ELF-1 (cell line): ENCODE measurements at regions not wholly inside any gene's neighbourhood (a gene's known extent, or its start where the extent isn't known, plus 50 kb on each side); places are given as distances from the start of the nearest gene placed in this dataset.
"Not testable (repeated sequence)": the region's sequence is repeated elsewhere in the genome, so short reads cannot be mapped to it uniquely, and the experiment has no call there.

ENCODE experiments used
- DNase-seq: peaks from one replicate; pipeline ENCODE4 v3.0.0-alpha.2; 2016; ENCODE audit warnings: low read depth, low spot score

DNA sequence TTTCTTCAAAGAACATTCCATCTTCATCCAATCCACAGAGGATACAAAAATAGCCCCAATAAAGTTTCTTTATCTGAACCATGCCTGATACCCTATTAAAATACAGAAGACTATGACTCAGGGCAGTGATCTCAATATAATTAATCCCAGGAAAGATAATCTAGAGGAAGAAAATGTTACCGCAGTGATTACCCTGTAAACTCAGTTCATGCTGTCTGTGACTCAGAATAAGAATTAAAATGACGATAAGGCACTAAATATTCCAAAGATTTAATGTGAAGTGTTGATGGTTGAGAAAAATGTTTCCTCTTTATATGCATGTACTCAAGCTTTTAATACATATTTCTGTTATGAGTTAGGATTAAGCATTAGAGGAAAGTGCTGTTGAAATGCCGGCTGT is 88.6 kb upstream of the LYPLAL1 start:
- no peak for DNase-seq

DNA sequence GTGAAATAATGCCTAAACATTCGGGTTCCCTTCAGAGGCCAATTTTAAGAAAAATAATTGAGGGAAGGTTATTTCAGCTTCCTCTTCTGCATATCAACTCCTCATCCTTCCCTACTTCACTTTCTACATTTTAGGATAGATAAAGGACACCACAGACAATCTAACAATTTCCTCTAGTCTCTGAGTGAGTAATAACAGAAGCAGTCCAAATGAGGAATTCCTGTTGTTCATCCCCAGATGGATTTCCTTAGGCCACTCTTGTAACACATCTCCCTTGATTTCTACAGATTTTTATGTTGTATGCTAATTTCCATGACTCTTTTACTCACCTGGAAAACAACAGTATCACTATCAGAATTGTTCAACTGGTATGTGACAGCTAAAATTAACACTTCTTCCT is 87.7 kb upstream of the LYPLAL1 start:
- no peak for DNase-seq

DNA sequence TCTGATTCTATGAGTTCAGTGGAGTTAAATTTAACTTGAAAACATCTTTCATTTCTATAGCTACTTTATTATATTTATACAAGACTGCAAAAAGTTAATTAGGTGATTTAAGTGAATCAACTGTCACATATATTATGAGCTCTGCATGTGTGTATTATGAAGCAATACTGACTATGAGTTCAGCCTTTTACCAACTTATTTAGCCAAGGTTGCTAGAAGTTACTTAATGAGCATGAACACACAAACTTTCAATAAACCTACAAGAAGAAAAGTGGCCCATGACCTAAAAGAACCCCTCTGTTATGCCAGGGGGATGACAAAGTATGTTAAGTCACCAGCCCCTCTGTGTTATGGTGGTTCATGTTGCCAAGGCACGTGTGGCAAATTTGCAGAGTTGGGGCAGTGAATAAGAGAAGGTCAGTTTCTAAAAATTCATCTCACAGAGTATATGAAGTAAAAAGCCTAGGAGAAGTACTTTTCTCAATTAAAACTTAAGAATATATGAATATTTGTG is 86.7 kb upstream of the LYPLAL1 start:
- DNase-seq = no peak

- DNase-seq = no peak
These were observed 84.7 kb upstream of the LYPLAL1 start for GRCh38 chr1:219088778-219089557.

- DNase-seq = no peak
These were observed 83.1 kb upstream of the LYPLAL1 start for GRCh38 chr1:219090607-219091006.

DNA sequence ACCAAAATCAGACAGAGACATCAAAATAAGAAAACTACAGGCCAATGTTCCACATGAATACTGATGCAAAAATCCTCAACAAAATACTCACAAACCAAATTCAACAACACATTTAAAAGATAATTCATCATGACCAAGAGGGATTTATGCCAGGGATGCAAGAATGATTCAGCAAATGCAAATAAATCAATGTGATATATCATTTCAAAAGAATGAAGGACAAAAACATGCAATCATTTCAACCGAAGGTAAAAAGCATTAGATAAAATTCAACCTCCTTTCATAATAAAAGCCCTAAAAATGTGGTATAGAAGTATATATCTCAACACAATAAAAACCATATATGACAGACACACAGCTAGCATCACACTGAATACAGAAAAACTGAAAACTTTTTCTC is 81.5 kb upstream of the LYPLAL1 start:
- no peak for DNase-seq

DNA sequence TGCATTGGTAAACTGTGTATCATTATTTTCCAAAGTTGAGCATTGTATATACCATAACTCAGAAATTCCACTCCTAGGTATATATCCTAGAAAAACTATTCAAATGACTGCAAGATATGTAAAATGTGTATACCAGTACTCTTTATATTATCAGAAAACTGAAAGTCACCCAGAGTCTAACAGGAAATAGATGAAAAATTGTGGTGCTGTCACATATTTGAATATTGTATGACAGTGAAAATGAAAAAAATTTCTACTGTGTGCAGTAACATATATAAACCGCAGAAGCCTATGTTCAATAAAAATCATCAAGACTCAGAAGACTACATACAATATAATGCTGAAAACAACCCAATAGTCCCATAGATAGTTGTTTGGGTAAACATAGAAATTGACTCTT is 74.4 kb upstream of the LYPLAL1 start:
- no peak for DNase-seq

GRCh38 chr1:219100059-219100458 is 73.6 kb upstream of the LYPLAL1 start:
- no peak for DNase-seq

- not testable (repeated sequence) for DNase-seq
These were observed 71.2 kb upstream of the LYPLAL1 start for GRCh38 chr1:219102466-219102865.

- no peak for DNase-seq
These were observed 67.8 kb upstream of the LYPLAL1 start for GRCh38 chr1:219105893-219106292.

DNA sequence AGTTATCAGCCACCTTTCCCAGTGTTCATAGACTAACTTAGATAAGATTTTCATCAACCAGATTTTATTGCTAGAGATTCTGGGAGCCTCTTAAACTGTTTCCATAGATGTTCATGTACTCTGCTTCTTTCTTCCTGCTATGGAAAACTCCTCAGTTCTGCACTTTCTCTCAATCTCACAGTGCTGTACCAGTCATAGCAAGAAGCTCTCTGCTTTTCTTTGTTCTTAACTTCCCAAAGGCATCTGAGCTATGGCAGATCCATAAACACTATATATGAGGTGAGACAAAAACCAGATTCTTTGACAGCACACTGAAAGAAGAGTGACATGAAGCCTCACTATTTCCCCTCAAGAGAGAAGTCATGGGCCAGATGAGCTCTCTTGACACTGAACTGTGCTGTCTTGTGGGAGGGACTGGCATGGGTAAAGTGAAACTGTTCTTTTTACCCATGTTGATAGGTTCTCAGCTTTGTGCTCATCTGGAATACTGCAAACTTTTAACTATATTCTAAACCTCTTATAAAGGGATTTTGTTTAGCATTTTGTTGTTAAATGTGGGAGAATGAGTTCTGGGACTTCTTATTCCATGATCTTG is 64.2 kb upstream of the LYPLAL1 start:
- DNase-seq = no peak

GRCh38 chr1:219113261-219113660 is 60.4 kb upstream of the LYPLAL1 start:
- DNase-seq = no peak

DNA sequence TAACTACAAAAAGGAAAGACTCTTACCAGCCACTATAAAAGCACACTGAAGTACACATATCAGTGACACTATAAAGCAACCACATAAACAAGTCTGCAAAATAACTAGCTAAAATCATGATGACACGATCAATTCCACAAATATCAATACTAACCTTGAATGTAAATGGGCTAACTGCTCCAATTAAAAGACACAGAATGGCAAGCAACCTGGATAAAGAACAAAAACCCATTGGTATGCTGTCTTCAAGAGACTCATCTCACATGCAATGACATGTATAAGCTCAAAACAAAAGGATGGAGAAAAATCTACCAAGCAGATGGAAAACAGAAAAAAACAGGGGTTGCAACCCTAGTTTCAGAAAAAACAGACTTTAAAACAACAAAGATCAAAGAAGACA is 59.7 kb upstream of the LYPLAL1 start:
- DNase-seq = no peak

DNA sequence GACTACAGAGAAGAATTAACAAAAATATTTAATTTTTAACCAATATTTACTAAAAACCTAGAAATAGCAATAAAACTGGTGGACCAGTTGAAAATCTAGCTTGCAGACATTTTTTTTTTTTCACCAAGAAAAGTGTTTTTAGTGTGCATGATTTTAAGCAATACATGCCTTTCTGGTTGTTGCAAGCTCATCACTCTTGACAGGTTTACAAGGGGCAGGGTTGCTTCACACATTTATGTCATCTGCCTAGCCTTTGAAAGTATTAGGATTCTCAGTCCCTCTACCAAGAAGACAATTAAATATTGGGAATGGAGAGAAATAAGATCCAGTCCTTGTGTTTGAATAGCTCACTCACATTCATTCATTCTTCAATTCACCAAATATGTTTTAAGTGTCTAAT is 53.8 kb upstream of the LYPLAL1 start:
- no peak for DNase-seq

DNA sequence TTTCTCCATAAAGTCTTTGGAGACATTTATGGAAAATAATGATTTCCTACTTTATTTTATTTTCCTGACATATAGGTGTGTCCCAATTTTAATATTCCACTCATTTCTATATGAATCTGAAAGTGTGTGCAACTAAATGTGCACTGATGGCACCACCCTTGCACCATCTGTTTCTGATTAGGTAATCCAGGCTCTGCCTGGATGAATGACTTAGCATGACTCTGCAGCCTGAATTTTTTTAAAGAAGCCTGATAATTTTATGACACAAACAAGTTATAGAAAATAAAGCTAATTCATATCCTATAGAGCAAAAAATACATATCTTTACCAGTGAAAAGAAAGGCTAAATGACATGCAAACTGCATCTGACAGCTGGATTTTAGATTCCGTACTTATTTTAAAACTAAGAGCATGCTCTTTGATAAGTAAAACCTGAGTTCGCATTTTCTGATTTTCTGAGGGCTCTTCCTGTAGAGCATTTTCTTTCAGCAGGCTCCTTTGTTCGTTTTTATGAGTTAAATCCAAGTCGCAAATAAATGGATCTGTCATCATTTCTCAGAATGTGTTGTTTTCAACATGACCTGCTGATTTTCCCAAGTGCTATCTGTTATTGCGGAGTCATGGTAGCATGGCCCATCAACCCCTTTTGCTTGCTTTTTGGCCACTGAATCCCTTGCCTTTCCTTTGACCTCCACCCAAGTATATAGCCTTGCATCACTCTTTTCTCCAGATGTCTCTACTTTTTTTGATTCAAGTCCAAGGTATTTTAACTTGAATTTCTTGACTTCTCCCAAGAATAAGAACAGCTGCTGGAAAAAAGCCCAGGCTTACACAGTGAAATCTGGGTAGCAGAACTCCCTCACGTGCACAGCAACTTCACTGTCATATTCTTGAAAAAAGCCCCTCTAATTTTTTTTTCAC is 52.8 kb upstream of the LYPLAL1 start:
- DNase-seq = no peak

DNA sequence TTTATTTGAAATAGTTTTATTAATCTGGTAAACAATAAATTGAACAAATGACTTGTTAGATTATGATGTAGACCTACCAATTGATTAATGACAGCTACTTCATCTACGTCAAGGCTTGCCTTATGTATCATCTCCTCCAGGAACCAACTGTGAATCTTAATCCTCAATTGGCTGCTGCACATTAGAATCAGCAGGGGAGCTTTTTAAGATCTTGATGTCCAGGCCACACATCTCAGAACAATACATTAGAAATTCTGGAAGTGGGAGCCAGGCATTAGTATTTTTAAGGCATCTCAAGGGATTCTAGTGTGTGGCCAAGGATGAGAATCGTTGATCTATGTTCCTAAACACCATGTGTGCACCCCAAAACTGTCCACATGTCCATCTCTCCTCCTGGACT is 52.0 kb upstream of the LYPLAL1 start:
- DNase-seq = no peak

- no peak for DNase-seq
These were observed 50.6 kb upstream of the LYPLAL1 start for GRCh38 chr1:219123036-219123435.
